ENCODE measurements at regions not wholly inside any gene's neighbourhood (a gene's known extent, or its start where the extent isn't known, plus 50 kb on each side); places are given as distances from the start of the nearest gene placed in this dataset.

- H3K9me1 ChIP-seq (replicated peaks; ENCODE audit: control insufficient read depth, extremely low read depth, insufficient read depth, low read length) = no peaks in the 10 kb centered on the region
- no peak overlapping the region for H3K4me2 ChIP-seq (ENCODE audit: insufficient read depth, low read length)
- ChIA-PET CTCF (no interaction called here), POLR2A (no interaction called here)
- TF ChIP-seq MAX (IDR thresholded peaks at IDR 0.05; ENCODE audit: insufficient read depth, insufficient read length) (no peak), JUN (IDR thresholded peaks at IDR 0.05; ENCODE audit: borderline replicate concordance, insufficient read depth, insufficient read length, low read depth) (peak; percentile 11)
- no peaks in the 10 kb centered on the region for H3K36me3 ChIP-seq (ENCODE audit: control insufficient read depth in 2 of 2, extremely low read depth in 1 of 2, insufficient read depth in 2 of 2, low read length in 2 of 2)
- FAIRE-seq (no peak), DNase-seq (ENCODE audit: low read depth, low spot score) (no peak)
- H3K27ac ChIP-seq (ENCODE audit: insufficient read depth, low read depth, low read length) = no peak overlapping the region
- no peak overlapping the region for H3K9ac ChIP-seq (replicated peaks; ENCODE audit: extremely low read depth, insufficient read depth, low read length)
- H3K9me3 ChIP-seq (replicated peaks; ENCODE audit: control insufficient read depth, insufficient read depth, low read length) = no peaks in the 10 kb centered on the region
- no peak overlapping the region for H2AFZ ChIP-seq (ENCODE audit: low read depth, low read length)
- H3K4me1 ChIP-seq (ENCODE audit: control insufficient read depth, extremely low read depth, insufficient read depth, low read length) = no peaks in the 10 kb centered on the region
- peaks cover 0 to 1% of the 10 kb centered on the region in 2 experiments for H3K27me3 ChIP-seq (ENCODE audit: control insufficient read depth in 2 of 2, insufficient read depth in 2 of 2, low read length in 2 of 2)
- no peaks in the 10 kb centered on the region for H4K20me1 ChIP-seq (replicated peaks; ENCODE audit: control insufficient read depth, extremely low read depth, insufficient read depth, low read length)
- no peak overlapping the region for H3K4me3 ChIP-seq (replicated peaks in 1 of 3; ENCODE audit: insufficient read depth in 1 of 3, low read depth in 1 of 3, low read length in 3 of 3)
- H3K79me2 ChIP-seq (ENCODE audit: control insufficient read depth, insufficient read depth, low read length) = no peaks in the 10 kb centered on the region
- BruUV-seq (replicated peaks) = no TSS peak
- dilution Hi-C loops (cut with MboI; ENCODE audit: extremely low pct_ligation_motif_present, low sequenced_read_pairs) = no loop called here
- intact Hi-C loops (cut with micrococcal nuclease) = no loop called here
Observed at GRCh38 chr2:100744589-100744988, 75.3 kb upstream of the NPAS2 start.

GRCh38 chr2:100745604-100746003 lies 74.3 kb upstream of the NPAS2 start:
- dilution Hi-C loops (cut with MboI; ENCODE audit: extremely low pct_ligation_motif_present, low sequenced_read_pairs) (no loop called here), intact Hi-C loops (cut with micrococcal nuclease) (no loop called here)
- Histone ChIP-seq H3K79me2 (ENCODE audit: control insufficient read depth, insufficient read depth, low read length) (no peaks in the 10 kb centered on the region), H3K4me2 (ENCODE audit: insufficient read depth, low read length) (no peak overlapping the region), H3K36me3 (ENCODE audit: control insufficient read depth in 2 of 2, extremely low read depth in 1 of 2, insufficient read depth in 2 of 2, low read length in 2 of 2) (no peaks in the 10 kb centered on the region), H3K27me3 (ENCODE audit: control insufficient read depth in 2 of 2, insufficient read depth in 2 of 2, low read length in 2 of 2) (peaks cover 0 to 1% of the 10 kb centered on the region in 2 experiments), H3K9ac (replicated peaks; ENCODE audit: extremely low read depth, insufficient read depth, low read length) (no peak overlapping the region), H3K4me3 (replicated peaks in 1 of 3; ENCODE audit: insufficient read depth in 1 of 3, low read depth in 1 of 3, low read length in 3 of 3) (no peak overlapping the region), H3K9me3 (replicated peaks; ENCODE audit: control insufficient read depth, insufficient read depth, low read length) (no peaks in the 10 kb centered on the region), H3K27ac (ENCODE audit: insufficient read depth, low read depth, low read length) (no peak overlapping the region), H3K4me1 (ENCODE audit: control insufficient read depth, extremely low read depth, insufficient read depth, low read length) (no peaks in the 10 kb centered on the region), H4K20me1 (replicated peaks; ENCODE audit: control insufficient read depth, extremely low read depth, insufficient read depth, low read length) (no peaks in the 10 kb centered on the region), H3K9me1 (replicated peaks; ENCODE audit: control insufficient read depth, extremely low read depth, insufficient read depth, low read length) (no peaks in the 10 kb centered on the region), H2AFZ (ENCODE audit: low read depth, low read length) (no peak overlapping the region)
- TF ChIP-seq JUN (IDR thresholded peaks at IDR 0.05; ENCODE audit: borderline replicate concordance, insufficient read depth, insufficient read length, low read depth) (no peak), MYC (IDR thresholded peaks at IDR 0.05; ENCODE audit: low read depth, low read length) (no peak), POLR2AphosphoS5 (IDR thresholded peaks at IDR 0.05; ENCODE audit: insufficient read depth, low read depth, low read length) (no peak), POLR2A (IDR thresholded peaks at IDR 0.05; ENCODE audit: low read depth, low read length) (no peak), CTCF (IDR thresholded peaks at IDR 0.05; ENCODE audit: extremely low read depth in 1 of 2, insufficient read depth in 1 of 2, low read depth in 1 of 2, low read length in 2 of 2) (no peak), MAX (IDR thresholded peaks at IDR 0.05; ENCODE audit: insufficient read depth, insufficient read length) (no peak), FOS (IDR thresholded peaks at IDR 0.05; ENCODE audit: borderline replicate concordance, insufficient read depth, low read length) (no peak), GATA2 (IDR thresholded peaks at IDR 0.05; ENCODE audit: insufficient read depth, insufficient read length, low read depth, low read length) (no peak), EZH2 (IDR thresholded peaks at IDR 0.05; ENCODE audit: borderline replicate concordance, low read depth, low read length, severe bottlenecking) (no peak)
- FAIRE-seq (no peak), DNase-seq (ENCODE audit: low read depth, low spot score) (no peak)
- ChIA-PET POLR2A (no interaction called here), CTCF (no interaction called here)
- BruUV-seq (replicated peaks) = no TSS peak
